ENCODE measurements at regions not wholly inside any gene's neighbourhood (a gene's known extent, or its start where the extent isn't known, plus 50 kb on each side); places are given as distances from the start of the nearest gene placed in this dataset.

GRCh38 chr1:198903203-198903602 is 264.4 kb downstream of the PTPRC start:
- Mint-ChIP-seq H3K4me3 (no peak overlapping the region), H3K4me1 (ENCODE audit: low read depth) (peaks cover 35% of the 10 kb centered on the region), H3K27me3 (no peaks in the 10 kb centered on the region), H3K9me3 (no peaks in the 10 kb centered on the region), H3K27ac (peak overlapping the region; percentile 35), H3K36me3 (ENCODE audit: low read depth) (peaks cover 18% of the 10 kb centered on the region)
- no peak for DNase-seq

GRCh38 chr1:198903621-198904020 is 264.8 kb downstream of the PTPRC start:
- Mint-ChIP-seq H3K27ac (no peak overlapping the region), H3K36me3 (ENCODE audit: low read depth) (peaks cover 18% of the 10 kb centered on the region), H3K9me3 (no peaks in the 10 kb centered on the region), H3K4me1 (ENCODE audit: low read depth) (peaks cover 37% of the 10 kb centered on the region), H3K27me3 (no peaks in the 10 kb centered on the region), H3K4me3 (no peak overlapping the region)
- no peak for DNase-seq

DNA sequence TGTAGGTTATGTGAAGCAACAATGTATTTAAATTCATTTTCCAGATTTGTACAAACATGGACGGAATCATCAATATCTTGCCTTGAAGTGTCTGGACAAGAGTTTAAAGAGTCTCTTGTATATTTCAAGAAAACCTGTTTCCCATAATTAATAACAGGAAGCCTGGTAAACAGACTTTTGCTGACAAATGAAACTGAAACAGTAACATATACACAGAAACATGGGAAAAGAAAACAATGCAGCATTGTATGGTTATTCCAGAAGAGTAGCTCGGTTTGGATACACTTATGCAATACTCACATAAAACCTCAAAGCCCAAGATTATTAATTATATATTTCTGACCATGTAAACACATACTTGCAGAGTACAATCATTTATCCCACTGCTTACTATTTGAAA is 265.5 kb downstream of the PTPRC start:
- Mint-ChIP-seq H3K4me3 (no peak overlapping the region), H3K9me3 (no peaks in the 10 kb centered on the region), H3K27ac (no peak overlapping the region), H3K4me1 (ENCODE audit: low read depth) (peaks cover 37% of the 10 kb centered on the region), H3K27me3 (no peaks in the 10 kb centered on the region), H3K36me3 (ENCODE audit: low read depth) (peaks cover 13% of the 10 kb centered on the region)
- DNase-seq: no peak

DNA sequence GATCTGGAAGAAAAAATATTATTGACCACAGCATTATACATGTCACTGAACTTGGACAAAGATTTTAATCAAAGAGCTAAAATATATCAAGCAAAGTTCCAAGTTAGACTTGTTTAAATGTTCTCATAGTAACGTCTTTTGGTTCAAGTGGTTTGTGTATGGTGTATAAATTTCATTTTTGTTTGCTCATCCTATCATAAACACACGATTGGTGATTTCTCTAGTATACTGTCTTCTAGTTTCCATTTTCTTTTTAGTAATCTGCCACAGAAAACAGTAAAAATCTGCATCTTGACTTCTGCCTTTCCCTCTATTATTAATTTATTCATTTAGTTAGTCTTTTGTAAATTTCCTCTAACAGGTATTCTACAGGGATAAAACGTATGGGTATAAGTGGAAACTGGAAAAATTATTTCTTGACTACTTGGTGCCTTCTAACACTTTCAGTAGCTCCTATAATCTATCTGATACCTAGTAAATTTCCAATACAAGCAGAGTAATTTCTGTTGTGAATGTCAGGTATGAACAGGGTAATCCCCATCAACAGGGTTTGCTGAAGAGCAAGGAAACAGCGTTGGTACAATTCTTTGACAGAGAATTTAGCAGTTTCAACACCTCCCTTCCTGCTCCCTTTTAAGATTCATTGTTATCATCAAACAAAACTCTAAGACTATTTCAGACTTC is 268.0 kb downstream of the PTPRC start:
- peaks cover 1% of the 10 kb centered on the region for H3K36me3 Mint-ChIP-seq (ENCODE audit: low read depth)
- no peaks in the 10 kb centered on the region for H3K9me3 Mint-ChIP-seq
- peak overlapping the region; percentile 53 for H3K4me3 Mint-ChIP-seq
- peak overlapping the region; percentile 23 for H3K27ac Mint-ChIP-seq
- DNase-seq: no peak
- peaks cover 48% of the 10 kb centered on the region for H3K4me1 Mint-ChIP-seq (ENCODE audit: low read depth)
- H3K27me3 Mint-ChIP-seq: no peaks in the 10 kb centered on the region

DNA sequence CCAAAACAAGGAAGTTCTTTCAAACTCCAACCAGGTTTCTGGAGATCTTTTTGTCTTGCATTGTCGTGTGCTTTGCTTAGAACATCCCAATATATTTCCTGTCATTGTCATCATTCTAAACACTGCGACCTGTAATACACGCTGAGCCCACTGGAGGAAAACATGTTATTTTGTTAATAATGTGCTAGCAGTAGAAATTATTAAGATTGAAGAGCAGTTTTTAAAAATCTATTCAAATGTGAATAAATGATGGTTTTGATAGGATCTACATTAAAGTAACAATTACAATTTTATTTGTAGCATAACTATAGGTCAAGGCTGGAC is 268.5 kb downstream of the PTPRC start:
- H3K27ac Mint-ChIP-seq: peak overlapping the region; percentile 23
- no peak for DNase-seq
- peak overlapping the region; percentile 53 for H3K4me3 Mint-ChIP-seq
- H3K9me3 Mint-ChIP-seq: no peaks in the 10 kb centered on the region
- H3K36me3 Mint-ChIP-seq (ENCODE audit: low read depth): peaks cover 1% of the 10 kb centered on the region
- no peaks in the 10 kb centered on the region for H3K27me3 Mint-ChIP-seq
- peaks cover 52% of the 10 kb centered on the region for H3K4me1 Mint-ChIP-seq (ENCODE audit: low read depth)

- peaks cover 1% of the 10 kb centered on the region for H3K36me3 Mint-ChIP-seq (ENCODE audit: low read depth)
- no peak overlapping the region for H3K4me3 Mint-ChIP-seq
- no peaks in the 10 kb centered on the region for H3K9me3 Mint-ChIP-seq
- no peaks in the 10 kb centered on the region for H3K27me3 Mint-ChIP-seq
- no peak for DNase-seq
- peaks cover 46% of the 10 kb centered on the region for H3K4me1 Mint-ChIP-seq (ENCODE audit: low read depth)
- H3K27ac Mint-ChIP-seq: no peak overlapping the region
These were observed 270.2 kb downstream of the PTPRC start for GRCh38 chr1:198908995-198909394.

DNA sequence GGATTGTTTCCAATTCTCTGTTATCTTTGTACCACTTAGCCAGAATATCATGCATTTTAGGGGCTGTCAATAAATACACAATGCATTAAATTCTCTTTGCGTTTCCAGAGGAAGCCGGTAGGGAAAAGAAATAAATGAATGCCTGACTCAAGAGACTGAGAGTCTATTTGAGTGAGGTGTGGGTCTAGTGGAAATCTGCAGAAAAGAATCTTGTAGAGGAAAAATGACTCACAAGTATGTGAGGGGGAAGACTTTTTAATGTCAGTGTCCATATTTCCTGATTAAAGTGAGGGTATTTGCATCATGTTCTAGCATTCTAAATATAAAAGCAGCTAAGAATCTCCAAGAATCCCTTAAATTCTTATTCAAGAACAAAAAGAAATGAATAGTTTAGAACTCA is 271.1 kb downstream of the PTPRC start:
- Mint-ChIP-seq H3K4me3 (no peak overlapping the region), H3K9me3 (no peaks in the 10 kb centered on the region), H3K27me3 (no peaks in the 10 kb centered on the region), H3K36me3 (ENCODE audit: low read depth) (peaks cover 1% of the 10 kb centered on the region), H3K4me1 (ENCODE audit: low read depth) (peaks cover 43% of the 10 kb centered on the region), H3K27ac (no peak overlapping the region)
- DNase-seq: no peak

DNA sequence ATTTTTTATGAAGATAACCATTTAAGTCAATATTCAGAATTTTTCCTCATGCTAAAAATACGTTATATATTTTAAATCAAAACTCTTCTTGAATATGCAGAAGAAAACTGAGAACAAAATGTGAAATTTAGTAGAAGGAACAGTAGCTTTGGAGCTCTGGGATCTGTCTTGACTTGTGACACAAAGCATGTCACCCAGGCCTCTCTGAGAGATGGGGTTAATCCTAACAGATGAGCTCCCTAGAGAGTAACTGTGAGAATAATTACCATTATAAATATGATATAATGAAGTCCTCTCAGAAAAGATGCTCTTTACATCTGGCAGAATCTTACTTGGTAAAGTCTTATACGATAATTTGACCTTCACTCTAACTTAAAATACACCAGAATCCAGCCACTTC is 272.0 kb downstream of the PTPRC start:
- peaks cover 43% of the 10 kb centered on the region for H3K4me1 Mint-ChIP-seq (ENCODE audit: low read depth)
- H3K4me3 Mint-ChIP-seq: no peak overlapping the region
- no peaks in the 10 kb centered on the region for H3K9me3 Mint-ChIP-seq
- no peak overlapping the region for H3K27ac Mint-ChIP-seq
- peaks cover 1% of the 10 kb centered on the region for H3K36me3 Mint-ChIP-seq (ENCODE audit: low read depth)
- H3K27me3 Mint-ChIP-seq: no peaks in the 10 kb centered on the region
- DNase-seq: no peak

DNA sequence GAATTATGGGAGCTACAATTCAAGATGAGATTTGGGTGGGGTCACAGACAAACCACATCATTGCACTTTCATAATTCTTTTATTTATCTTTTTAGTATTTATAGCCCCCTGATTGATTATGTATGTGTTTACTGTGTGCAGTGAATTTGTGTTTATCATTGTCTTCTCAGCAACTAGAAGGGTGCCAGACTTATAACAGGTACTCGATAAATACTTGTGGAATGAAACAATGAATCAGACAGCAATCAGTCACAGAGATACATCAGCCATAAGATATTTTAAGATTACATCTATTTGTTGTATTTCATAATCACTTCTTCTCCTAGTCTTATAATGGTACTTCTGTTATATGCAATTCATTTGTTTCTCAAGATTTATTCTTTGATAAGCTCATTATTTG is 273.2 kb downstream of the PTPRC start:
- Mint-ChIP-seq H3K36me3 (ENCODE audit: low read depth) (peaks cover 1% of the 10 kb centered on the region), H3K27me3 (no peaks in the 10 kb centered on the region), H3K9me3 (no peaks in the 10 kb centered on the region), H3K27ac (no peak overlapping the region), H3K4me3 (no peak overlapping the region), H3K4me1 (ENCODE audit: low read depth) (peaks cover 45% of the 10 kb centered on the region)
- DNase-seq: no peak

DNA sequence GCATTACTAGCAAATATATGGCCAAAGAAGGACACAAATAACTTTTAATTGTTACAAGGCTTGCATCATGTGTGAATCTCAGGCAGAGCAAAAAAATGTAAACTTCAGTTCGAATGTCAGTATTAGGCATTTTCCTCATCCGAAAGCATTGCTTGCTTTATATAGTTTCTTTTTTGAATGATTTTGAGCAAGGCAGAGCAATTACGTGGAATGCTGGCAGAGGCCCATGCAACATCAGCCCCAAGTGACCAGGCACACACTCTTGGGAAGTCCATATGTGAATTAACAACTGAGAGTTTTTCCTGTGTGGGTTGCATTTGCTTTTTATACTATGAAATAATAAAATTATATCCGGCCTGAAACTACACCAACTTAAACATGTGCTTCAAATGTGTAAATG is 274.8 kb downstream of the PTPRC start:
- Mint-ChIP-seq H3K36me3 (ENCODE audit: low read depth) (peaks cover 1% of the 10 kb centered on the region), H3K27ac (no peak overlapping the region), H3K4me1 (ENCODE audit: low read depth) (peaks cover 54% of the 10 kb centered on the region), H3K27me3 (no peaks in the 10 kb centered on the region), H3K4me3 (no peak overlapping the region), H3K9me3 (no peaks in the 10 kb centered on the region)
- DNase-seq: no peak

DNA sequence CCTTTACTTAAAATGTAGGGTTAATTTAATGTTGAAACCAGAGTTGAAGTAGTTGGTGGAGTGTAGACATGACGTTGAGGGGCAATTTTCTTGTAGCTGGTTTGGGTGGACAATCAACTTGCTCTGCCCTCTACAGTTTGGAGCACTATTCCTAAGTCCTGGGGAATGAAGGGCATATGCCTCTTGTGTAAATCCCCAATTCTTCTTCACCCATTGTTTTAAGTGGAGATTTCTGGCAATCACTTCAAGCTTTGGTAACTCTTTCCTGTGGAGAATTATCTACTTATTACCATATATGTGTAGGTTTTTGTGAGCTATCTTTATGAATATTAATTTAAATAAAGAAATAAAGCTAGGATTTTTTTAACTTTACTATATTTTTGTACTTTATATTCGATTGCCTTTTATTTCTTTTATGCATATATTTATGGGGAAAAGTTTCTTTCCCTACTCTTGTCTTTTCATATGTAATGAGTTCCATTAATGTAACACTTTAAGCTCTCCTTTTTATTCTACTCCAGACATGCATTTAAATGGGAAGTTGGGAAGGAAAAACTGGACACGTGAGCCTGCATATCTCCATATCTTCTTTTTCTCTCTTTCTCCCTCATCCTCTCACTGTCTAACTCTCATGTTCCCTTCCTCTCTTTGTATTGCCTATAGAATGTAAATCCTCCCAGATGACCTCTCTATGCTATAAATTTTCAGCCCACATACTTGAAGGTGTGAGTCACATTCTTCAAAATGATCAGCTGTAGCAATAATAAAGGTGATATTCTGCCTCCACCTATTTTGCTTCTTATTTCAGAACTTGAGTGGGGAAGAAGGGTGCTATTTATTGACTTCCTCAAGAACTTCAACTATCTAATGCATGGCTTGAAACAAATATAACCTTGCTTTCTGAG is 276.7 kb downstream of the PTPRC start:
- H3K4me3 Mint-ChIP-seq: no peak overlapping the region
- no peaks in the 10 kb centered on the region for H3K9me3 Mint-ChIP-seq
- H3K36me3 Mint-ChIP-seq (ENCODE audit: low read depth): peaks cover 5% of the 10 kb centered on the region
- H3K27me3 Mint-ChIP-seq: no peaks in the 10 kb centered on the region
- no peak for DNase-seq
- H3K4me1 Mint-ChIP-seq (ENCODE audit: low read depth): peaks cover 65% of the 10 kb centered on the region
- no peak overlapping the region for H3K27ac Mint-ChIP-seq

GRCh38 chr1:198917226-198917625 is 278.4 kb downstream of the PTPRC start:
- H3K27me3 Mint-ChIP-seq: no peaks in the 10 kb centered on the region
- peaks cover 5% of the 10 kb centered on the region for H3K36me3 Mint-ChIP-seq (ENCODE audit: low read depth)
- H3K4me3 Mint-ChIP-seq: no peak overlapping the region
- H3K4me1 Mint-ChIP-seq (ENCODE audit: low read depth): peaks cover 66% of the 10 kb centered on the region
- H3K9me3 Mint-ChIP-seq: no peaks in the 10 kb centered on the region
- no peak for DNase-seq
- no peak overlapping the region for H3K27ac Mint-ChIP-seq

GRCh38 chr1:198918920-198919319 is 280.1 kb downstream of the PTPRC start:
- H3K4me1 Mint-ChIP-seq (ENCODE audit: low read depth): peaks cover 72% of the 10 kb centered on the region
- DNase-seq: no peak
- H3K9me3 Mint-ChIP-seq: no peaks in the 10 kb centered on the region
- peak overlapping the region; percentile 55 for H3K4me3 Mint-ChIP-seq
- H3K27me3 Mint-ChIP-seq: no peaks in the 10 kb centered on the region
- peaks cover 5% of the 10 kb centered on the region for H3K36me3 Mint-ChIP-seq (ENCODE audit: low read depth)
- H3K27ac Mint-ChIP-seq: peak overlapping the region; percentile 91

GRCh38 chr1:198919667-198920398 is 281.0 kb downstream of the PTPRC start:
- no peaks in the 10 kb centered on the region for H3K9me3 Mint-ChIP-seq
- H3K36me3 Mint-ChIP-seq (ENCODE audit: low read depth): peaks cover 5% of the 10 kb centered on the region
- H3K4me1 Mint-ChIP-seq (ENCODE audit: low read depth): peaks cover 78% of the 10 kb centered on the region
- H3K27ac Mint-ChIP-seq: peak overlapping the region; percentile 91
- no peaks in the 10 kb centered on the region for H3K27me3 Mint-ChIP-seq
- H3K4me3 Mint-ChIP-seq: peak overlapping the region; percentile 55
- DNase-seq: no peak

Data from activated T-cell treated with anti-CD3 and anti-CD28 coated beads, Interleukin-2, amount 50 U/mL, for 24 hours (primary cell).